GM20000 (cell line): ENCODE measurements at regions not wholly inside any gene's neighbourhood (a gene's known extent, or its start where the extent isn't known, plus 50 kb on each side); places are given as distances from the start of the nearest gene placed in this dataset.

Experiments used
- DNase-seq: peaks from one replicate; pipeline ENCODE4 v3.0.0; 2012; ENCODE audit warnings: low spot score
- TF ChIP-seq, protein P1 (sequence below): IDR thresholded peaks from 2 replicates; pipeline ENCODE4 v1.5.1; 2012; ENCODE audit warnings: mild to moderate bottlenecking, control low read depth; ENCODE audit errors: extremely low read depth, missing control alignments

DNA sequence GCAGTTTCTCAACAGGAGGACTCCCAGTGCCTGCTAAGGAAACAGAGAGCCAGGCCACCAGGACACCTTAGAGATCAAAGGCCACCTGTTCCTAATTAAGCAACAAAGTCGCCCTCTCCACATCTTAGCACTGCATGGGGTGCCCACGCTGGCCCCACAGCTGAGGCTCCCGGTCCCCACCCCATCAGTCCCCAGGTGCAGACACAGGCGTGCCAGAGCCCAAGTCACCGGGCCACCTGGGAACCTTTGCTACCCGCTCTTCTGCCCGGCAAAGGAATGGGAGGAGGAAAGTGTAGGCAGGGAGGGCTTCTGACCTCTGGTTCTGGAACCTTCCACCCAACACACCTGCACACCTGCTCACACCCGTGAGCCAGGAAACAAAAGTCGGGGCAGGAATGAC is 85.5 kb upstream of the PRR5 start:
- DNase-seq: no peak
- TF ChIP-seq, protein P1, sequence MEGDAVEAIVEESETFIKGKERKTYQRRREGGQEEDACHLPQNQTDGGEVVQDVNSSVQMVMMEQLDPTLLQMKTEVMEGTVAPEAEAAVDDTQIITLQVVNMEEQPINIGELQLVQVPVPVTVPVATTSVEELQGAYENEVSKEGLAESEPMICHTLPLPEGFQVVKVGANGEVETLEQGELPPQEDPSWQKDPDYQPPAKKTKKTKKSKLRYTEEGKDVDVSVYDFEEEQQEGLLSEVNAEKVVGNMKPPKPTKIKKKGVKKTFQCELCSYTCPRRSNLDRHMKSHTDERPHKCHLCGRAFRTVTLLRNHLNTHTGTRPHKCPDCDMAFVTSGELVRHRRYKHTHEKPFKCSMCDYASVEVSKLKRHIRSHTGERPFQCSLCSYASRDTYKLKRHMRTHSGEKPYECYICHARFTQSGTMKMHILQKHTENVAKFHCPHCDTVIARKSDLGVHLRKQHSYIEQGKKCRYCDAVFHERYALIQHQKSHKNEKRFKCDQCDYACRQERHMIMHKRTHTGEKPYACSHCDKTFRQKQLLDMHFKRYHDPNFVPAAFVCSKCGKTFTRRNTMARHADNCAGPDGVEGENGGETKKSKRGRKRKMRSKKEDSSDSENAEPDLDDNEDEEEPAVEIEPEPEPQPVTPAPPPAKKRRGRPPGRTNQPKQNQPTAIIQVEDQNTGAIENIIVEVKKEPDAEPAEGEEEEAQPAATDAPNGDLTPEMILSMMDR: no peak

DNA sequence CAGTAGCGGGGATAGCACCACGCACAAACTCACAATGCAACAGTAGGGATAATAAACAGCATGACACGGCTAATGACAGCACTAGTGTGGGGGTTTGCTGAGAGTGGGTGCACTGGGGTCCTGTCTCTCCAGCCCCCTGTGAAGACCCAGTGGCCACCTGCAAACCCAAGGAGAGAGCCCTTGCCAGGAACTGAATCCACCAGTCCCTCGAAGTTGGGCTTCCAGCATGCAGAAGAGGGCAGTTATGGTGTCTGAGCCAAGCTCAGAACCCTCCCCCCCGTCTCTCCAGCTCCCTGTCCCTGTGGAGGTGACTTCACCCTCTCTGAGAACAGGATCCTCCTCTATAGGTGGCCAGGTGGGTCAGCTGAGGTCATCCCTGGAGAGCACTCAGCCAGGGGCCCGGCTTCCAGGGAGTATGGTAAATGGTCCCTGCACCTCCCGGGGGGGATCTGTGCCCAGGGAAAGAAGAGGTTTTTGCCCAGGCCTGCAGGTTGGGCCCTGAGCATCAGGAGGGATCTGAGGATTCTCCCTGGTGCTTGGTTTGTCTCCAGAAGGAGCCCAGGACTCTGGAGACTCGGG is 86.3 kb upstream of the PRR5 start:
- DNase-seq: no peak
- TF ChIP-seq, protein P1: no peak

DNA sequence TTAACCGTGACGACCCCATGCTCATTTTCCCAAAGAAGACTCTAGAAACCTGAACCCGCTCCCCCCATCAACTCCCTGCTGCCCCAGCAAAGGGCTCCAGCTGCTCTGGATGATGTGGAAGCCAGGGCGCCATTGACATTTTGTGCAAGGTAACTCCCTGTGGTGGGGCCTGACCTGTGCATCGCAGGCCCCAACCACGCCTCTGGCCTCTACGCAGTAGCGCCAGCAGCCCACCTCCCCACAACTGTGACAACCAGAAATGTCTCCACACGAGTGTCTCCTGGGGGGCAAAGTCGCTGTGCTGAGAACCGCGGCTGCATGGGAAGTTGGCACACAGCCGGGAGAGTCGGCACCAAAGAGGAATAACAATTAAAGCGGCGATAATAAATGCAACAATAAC is 86.9 kb upstream of the PRR5 start:
- TF ChIP-seq, protein P1: no peak
- DNase-seq: no peak

DNA sequence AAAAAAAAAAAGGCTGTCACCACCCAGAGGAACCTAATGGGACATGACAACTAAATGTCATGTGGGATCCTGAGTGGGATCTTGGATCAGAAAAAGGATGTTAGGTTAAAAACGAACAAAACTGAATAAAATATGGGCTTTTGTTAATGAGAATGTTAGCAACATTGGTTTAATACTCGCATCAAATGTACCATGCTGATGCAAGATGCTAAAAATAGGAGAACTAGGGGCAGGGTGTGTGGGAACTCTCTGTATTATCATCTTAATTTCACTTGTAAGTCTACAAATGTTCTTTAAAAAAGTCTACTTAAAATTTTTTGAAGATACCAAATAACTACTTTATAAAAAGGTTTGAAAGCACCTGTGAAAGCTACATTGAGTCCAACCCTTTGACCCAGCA is 88.8 kb upstream of the PRR5 start:
- no peak for DNase-seq
- TF ChIP-seq, protein P1: no peak

DNA sequence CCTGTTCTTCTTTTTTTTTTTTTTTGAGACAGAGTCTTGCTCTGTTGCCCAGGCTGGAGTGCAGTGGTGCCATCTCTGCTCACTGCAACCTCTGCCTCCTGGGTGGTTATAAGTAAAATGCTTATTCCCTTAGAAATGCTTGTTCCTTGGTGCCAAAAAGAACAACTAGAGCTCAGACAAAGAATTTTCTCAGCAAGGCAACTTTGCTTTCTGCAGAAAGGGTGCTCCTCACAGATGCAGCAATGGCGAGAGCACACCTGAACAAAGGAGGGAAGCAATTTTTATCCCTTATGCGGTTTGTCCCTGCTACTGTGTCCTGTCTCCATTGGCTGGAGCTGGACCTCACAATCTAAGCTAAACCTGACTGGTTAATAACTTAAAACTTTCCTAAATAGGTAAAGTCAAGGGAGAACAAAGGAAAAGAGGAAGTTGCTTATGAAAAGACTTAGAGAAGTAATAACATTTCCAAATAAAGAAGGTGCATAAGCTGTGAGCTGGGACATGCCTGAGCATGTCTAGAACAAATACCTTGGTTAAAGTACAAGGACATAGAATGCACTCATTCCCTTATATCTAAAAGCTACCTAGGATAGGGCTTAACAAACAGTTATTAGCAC is 90.0 kb upstream of the PRR5 start:
- TF ChIP-seq, protein P1: no peak
- no peak for DNase-seq

DNA sequence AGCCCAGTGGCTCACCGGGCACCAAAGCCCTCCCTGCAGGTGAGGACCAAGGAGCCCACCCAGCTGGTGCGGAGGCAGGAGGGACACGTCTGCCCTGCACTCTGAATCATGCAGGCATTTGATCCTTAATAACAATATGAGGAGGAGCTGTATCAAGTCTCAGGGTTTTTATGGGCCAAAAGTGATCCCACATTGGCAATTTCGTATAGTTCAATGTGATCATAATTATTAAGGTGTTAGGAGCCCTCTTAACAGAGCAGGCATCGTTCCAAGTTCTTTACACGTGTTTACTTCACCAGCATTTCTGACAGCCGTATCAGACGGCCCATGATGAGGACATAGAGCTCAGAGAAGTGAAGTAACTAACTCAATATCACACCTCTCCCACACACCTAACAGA is 91.9 kb upstream of the PRR5 start:
- TF ChIP-seq, protein P1: no peak
- DNase-seq: no peak

DNA sequence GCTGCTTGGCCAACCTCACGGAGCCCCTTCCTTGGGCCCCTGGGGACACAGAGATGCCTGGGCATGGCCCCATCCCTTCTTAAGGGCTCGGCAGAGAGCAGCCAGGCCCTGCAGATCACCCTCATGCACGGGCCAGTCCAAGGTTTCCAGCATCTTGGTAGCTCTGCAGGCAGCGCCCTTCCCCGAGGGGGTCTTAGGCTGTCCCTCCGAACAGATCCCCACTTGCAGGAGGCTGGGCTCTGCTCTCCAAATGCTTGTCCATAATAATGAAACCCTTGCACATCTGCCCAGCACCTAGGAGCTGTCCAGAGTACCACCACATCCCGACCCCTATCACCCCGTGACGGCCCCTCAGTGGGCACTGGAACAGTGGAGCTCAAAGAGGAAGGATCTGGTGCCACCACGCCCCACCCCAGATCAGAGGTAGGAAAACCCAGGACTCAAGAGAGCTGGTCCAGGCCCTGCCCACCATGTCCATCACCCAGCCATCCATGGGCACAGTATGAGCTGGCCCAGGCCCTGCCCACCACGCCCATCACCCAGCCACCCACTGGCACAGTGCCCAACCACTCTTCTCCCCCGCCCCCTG is 92.5 kb upstream of the PRR5 start:
- TF ChIP-seq, protein P1: no peak

More for the DNA sequence above, 92.5 kb upstream of the PRR5 start:
- DNase-seq: no peak
